Naive thymus-derived CD4-positive, alpha-beta T cell (primary cell): ENCODE measurements at regions not wholly inside any gene's neighbourhood (a gene's known extent, or its start where the extent isn't known, plus 50 kb on each side); places are given as distances from the start of the nearest gene placed in this dataset.

Source experiments
- ATAC-seq: fragments of 150-1000 bp; cut with Tn5 transposase; 2 replicates; pipeline ENCODE4 v1.10.0; 2021; ENCODE audit warnings: mild to moderate bottlenecking, moderate library complexity
- CTCF ChIA-PET: fragments of 350-600 bp; sonication (Branson Sonifier 250); formaldehyde crosslinking; loops from one replicate; lab custom pipeline; 2021; ENCODE audit warnings: antibody characterized with exemption; lab: Charles Lee
- POLR2A ChIA-PET: fragments of 350-600 bp; sonication (Branson Sonifier 250); formaldehyde crosslinking; loops from one replicate; lab custom pipeline; 2021; ENCODE audit warnings: antibody characterized with exemption, inconsistent platforms; lab: Charles Lee
- DNase-seq, 9 donors: peaks; one replicate each; pipeline versions ENCODE4 v3.0.0 to v3.0.0-alpha.2; 2020 to 2022; ENCODE audit warnings: mixed read lengths in 1 of 9
- H3K27ac ChIP-seq: one replicate; pipeline ENCODE4 v1.7.0; 2013; ENCODE audit warnings: mild to moderate bottlenecking, low read depth, low read length, moderate library complexity
- H3K27me3 ChIP-seq, 2 donors: one replicate each; pipeline ENCODE4 v1.7.0; 2013; ENCODE audit warnings: low read length in 2 of 2, mild to moderate bottlenecking in 2 of 2, moderate library complexity in 2 of 2; ENCODE audit not compliant: control insufficient read depth in 2 of 2, insufficient read depth in 2 of 2
- H3K36me3 ChIP-seq, 3 experiments: 1 replicate in 2 of 3; 2 replicates in 1 of 3; pipeline ENCODE4 v1.7.0; 2013; ENCODE audit warnings: low read length in 3 of 3, mild to moderate bottlenecking in 3 of 3, moderate library complexity in 1 of 3; ENCODE audit not compliant: insufficient read depth in 3 of 3, control insufficient read depth in 2 of 3
- H3K4me1 ChIP-seq, 2 donors: one replicate each; pipeline ENCODE4 v1.7.0; 2013; ENCODE audit warnings: low read length in 2 of 2, mild to moderate bottlenecking in 2 of 2, moderate library complexity in 1 of 2; ENCODE audit not compliant: control insufficient read depth in 2 of 2, insufficient read depth in 2 of 2
- H3K4me3 ChIP-seq: 2 replicates; pipeline ENCODE4 v1.7.0; 2013; ENCODE audit warnings: mild to moderate bottlenecking, low read length
- H3K9me3 ChIP-seq, 3 experiments: 1 replicate in 2 of 3; 2 replicates in 1 of 3; pipeline ENCODE4 v1.7.0; 2013; ENCODE audit warnings: low read length in 3 of 3; ENCODE audit not compliant: control insufficient read depth in 2 of 3
- H3K27ac Mint-ChIP-seq, 9 donors: one replicate each; pipeline ENCODE4 v1.8.0; 2020 to 2022; ENCODE audit warnings: mixed read lengths in 9 of 9, mild to moderate bottlenecking in 8 of 9, moderate library complexity in 5 of 9, inconsistent platforms in 2 of 9
- H3K27me3 Mint-ChIP-seq, 5 donors: one replicate each; pipeline ENCODE4 v1.8.0; 2021 to 2022; ENCODE audit warnings: mixed read lengths in 5 of 5, mild to moderate bottlenecking in 1 of 5
- H3K36me3 Mint-ChIP-seq, 5 donors: one replicate each; pipeline ENCODE4 v1.8.0; 2020 to 2022; ENCODE audit warnings: mixed read lengths in 5 of 5, mild to moderate bottlenecking in 3 of 5, inconsistent platforms in 1 of 5
- H3K4me1 Mint-ChIP-seq, 7 donors: one replicate each; pipeline ENCODE4 v1.8.0; 2020 to 2022; ENCODE audit warnings: mixed read lengths in 7 of 7, mild to moderate bottlenecking in 3 of 7, inconsistent platforms in 1 of 7
- H3K4me3 Mint-ChIP-seq, 10 donors: one replicate each; pipeline ENCODE4 v1.8.0; 2020 to 2022; ENCODE audit warnings: mild to moderate bottlenecking in 10 of 10, mixed read lengths in 10 of 10, moderate library complexity in 6 of 10, inconsistent platforms in 2 of 10
- H3K9me3 Mint-ChIP-seq, 11 donors: one replicate each; pipeline ENCODE4 v1.8.0; 2020 to 2022; ENCODE audit warnings: mixed read lengths in 11 of 11, mild to moderate bottlenecking in 4 of 11, inconsistent platforms in 1 of 11, moderate library complexity in 1 of 11
- intact Hi-C, 2 donors: fragments of 100-400 bp; cut with micrococcal nuclease; formaldehyde crosslinking; loops; one replicate each; pipeline ENCODE4 v1.15.1; 2023

- no peak overlapping the region for H3K27ac Mint-ChIP-seq
- no peak for DNase-seq
- no peaks in the 10 kb centered on the region for H3K4me1 ChIP-seq
- no peak overlapping the region for H3K4me3 Mint-ChIP-seq
- H3K36me3 ChIP-seq = no peaks in the 10 kb centered on the region
- POLR2A ChIA-PET = no interaction called here
- H3K4me3 ChIP-seq = no peak overlapping the region
- peaks cover 0 to 32% (median 7%) of the 10 kb centered on the region in 11 donors for H3K9me3 Mint-ChIP-seq
- intact Hi-C loops = no loop called here
- H3K4me1 Mint-ChIP-seq = no peaks in the 10 kb centered on the region
- H3K27me3 ChIP-seq = no peaks in the 10 kb centered on the region
- ATAC-seq = no peak
- no peaks in the 10 kb centered on the region for H3K36me3 Mint-ChIP-seq
- CTCF ChIA-PET = no interaction called here
- no peak overlapping the region for H3K27ac ChIP-seq
- H3K27me3 Mint-ChIP-seq = no peaks in the 10 kb centered on the region
- H3K9me3 ChIP-seq = peaks cover 0 to 4% (median 0%) of the 10 kb centered on the region in 3 experiments
Measured at GRCh38 chr10:36573246-36573645, 552.2 kb upstream of the ANKRD30A start.

- no peaks in the 10 kb centered on the region for H3K9me3 ChIP-seq
- no peak for DNase-seq
Measured at GRCh38 chr10:36564433-36564832, 561.0 kb upstream of the ANKRD30A start.

GRCh38 chr10:36559412-36560400 is 565.7 kb upstream of the ANKRD30A start:
- no peaks in the 10 kb centered on the region for H3K36me3 ChIP-seq
- Mint-ChIP-seq H3K36me3 (no peaks in the 10 kb centered on the region), H3K27me3 (no peaks in the 10 kb centered on the region), H3K27ac (no peak overlapping the region), H3K4me3 (no peak overlapping the region), H3K9me3 (peaks cover 0 to 5% (median 0%) of the 10 kb centered on the region in 11 donors), H3K4me1 (no peaks in the 10 kb centered on the region)
- no peak for ATAC-seq
- POLR2A ChIA-PET = no interaction called here
- CTCF ChIA-PET = no interaction called here
- no peaks in the 10 kb centered on the region for H3K27me3 ChIP-seq
- no peak for DNase-seq
- H3K4me1 ChIP-seq = no peaks in the 10 kb centered on the region
- no peak overlapping the region for H3K4me3 ChIP-seq
- no peak overlapping the region for H3K27ac ChIP-seq
- peaks cover 0 to 3% (median 0%) of the 10 kb centered on the region in 3 experiments for H3K9me3 ChIP-seq
- intact Hi-C loops = no loop called here

More at GRCh38 chr10:36564433-36564832, 561.0 kb upstream of the ANKRD30A start:
- Mint-ChIP-seq H3K36me3 (no peaks in the 10 kb centered on the region), H3K4me3 (no peak overlapping the region), H3K27ac (no peak overlapping the region), H3K4me1 (no peaks in the 10 kb centered on the region), H3K9me3 (peaks cover 0 to 11% (median 3%) of the 10 kb centered on the region in 11 donors), H3K27me3 (no peaks in the 10 kb centered on the region)
- no peak for ATAC-seq
- H3K27me3 ChIP-seq = no peaks in the 10 kb centered on the region
- POLR2A ChIA-PET = no interaction called here
- H3K36me3 ChIP-seq = no peaks in the 10 kb centered on the region
- H3K4me1 ChIP-seq = no peaks in the 10 kb centered on the region
- no peak overlapping the region for H3K27ac ChIP-seq
- no peak overlapping the region for H3K4me3 ChIP-seq
- intact Hi-C loops = no loop called here
- CTCF ChIA-PET = no interaction called here

- ChIA-PET CTCF (no interaction called here), POLR2A (no interaction called here)
- Mint-ChIP-seq H3K4me1 (no peaks in the 10 kb centered on the region), H3K36me3 (no peaks in the 10 kb centered on the region), H3K9me3 (peaks cover 0 to 9% (median 2%) of the 10 kb centered on the region in 11 donors), H3K4me3 (no peak overlapping the region), H3K27me3 (no peaks in the 10 kb centered on the region), H3K27ac (no peak overlapping the region)
- Histone ChIP-seq H3K27ac (no peak overlapping the region), H3K9me3 (peaks cover 0 to 3% (median 0%) of the 10 kb centered on the region in 3 experiments), H3K4me1 (no peaks in the 10 kb centered on the region), H3K27me3 (no peaks in the 10 kb centered on the region), H3K36me3 (no peaks in the 10 kb centered on the region), H3K4me3 (no peak overlapping the region)
- DNase-seq = no peak
- no peak for ATAC-seq
- intact Hi-C loops = no loop called here
Measured at GRCh38 chr10:36556468-36556867, 568.9 kb upstream of the ANKRD30A start.

- H3K27me3 Mint-ChIP-seq = no peaks in the 10 kb centered on the region
- Histone ChIP-seq H3K27ac (no peak overlapping the region), H3K27me3 (no peaks in the 10 kb centered on the region), H3K9me3 (peaks cover 0 to 3% (median 0%) of the 10 kb centered on the region in 3 experiments), H3K4me3 (no peak overlapping the region), H3K4me1 (no peaks in the 10 kb centered on the region), H3K36me3 (no peaks in the 10 kb centered on the region)
- no peak overlapping the region for H3K4me3 Mint-ChIP-seq
- ChIA-PET CTCF (no interaction called here), POLR2A (no interaction called here)
- ATAC-seq (no peak), DNase-seq (no peak)
- H3K27ac Mint-ChIP-seq = no peak overlapping the region
- H3K9me3 Mint-ChIP-seq = peaks cover 0 to 9% (median 2%) of the 10 kb centered on the region in 11 donors
- no peaks in the 10 kb centered on the region for H3K36me3 Mint-ChIP-seq
- H3K4me1 Mint-ChIP-seq = no peaks in the 10 kb centered on the region
- intact Hi-C loops = no loop called here
Measured at GRCh38 chr10:36555036-36555435, 570.4 kb upstream of the ANKRD30A start.

- Mint-ChIP-seq H3K36me3 (no peaks in the 10 kb centered on the region), H3K27me3 (no peaks in the 10 kb centered on the region), H3K9me3 (peaks cover 0 to 20% (median 10%) of the 10 kb centered on the region in 11 donors), H3K4me1 (no peaks in the 10 kb centered on the region), H3K4me3 (no peak overlapping the region), H3K27ac (no peak overlapping the region)
- POLR2A ChIA-PET = no interaction called here
- DNase-seq = no peak
- Histone ChIP-seq H3K36me3 (no peaks in the 10 kb centered on the region), H3K27ac (no peak overlapping the region), H3K4me1 (no peaks in the 10 kb centered on the region), H3K27me3 (no peaks in the 10 kb centered on the region), H3K4me3 (no peak overlapping the region), H3K9me3 (no peaks in the 10 kb centered on the region)
- CTCF ChIA-PET = no interaction called here
- ATAC-seq = no peak
- intact Hi-C loops = no loop called here
Measured at GRCh38 chr10:36547965-36548364, 577.4 kb upstream of the ANKRD30A start.

GRCh38 chr10:36542493-36542892 is 582.9 kb upstream of the ANKRD30A start:
- Histone ChIP-seq H3K9me3 (no peaks in the 10 kb centered on the region), H3K27me3 (no peaks in the 10 kb centered on the region), H3K27ac (no peak overlapping the region), H3K4me1 (no peaks in the 10 kb centered on the region), H3K4me3 (no peak overlapping the region), H3K36me3 (no peaks in the 10 kb centered on the region)
- ChIA-PET CTCF (no interaction called here), POLR2A (no interaction called here)
- peaks cover 0 to 1% (median 0%) of the 10 kb centered on the region in 7 donors for H3K4me1 Mint-ChIP-seq
- ATAC-seq (no peak), DNase-seq (no peak)
- no peak overlapping the region for H3K4me3 Mint-ChIP-seq
- intact Hi-C loops = no loop called here
- H3K27me3 Mint-ChIP-seq = no peaks in the 10 kb centered on the region
- no peaks in the 10 kb centered on the region for H3K36me3 Mint-ChIP-seq
- H3K27ac Mint-ChIP-seq = no peak overlapping the region
- peaks cover 0 to 14% (median 5%) of the 10 kb centered on the region in 11 donors for H3K9me3 Mint-ChIP-seq
